ENCODE measurements at regions not wholly inside any gene's neighbourhood (a gene's known extent, or its start where the extent isn't known, plus 50 kb on each side); places are given as distances from the start of the nearest gene placed in this dataset.

- TF ChIP-seq CTCF (IDR thresholded peaks at IDR 0.05; ENCODE audit: insufficient read depth, low read length, poor library complexity, severe bottlenecking) (no peak), EZH2phosphoT487 (conservative IDR thresholded peaks at IDR 0.05; ENCODE audit: low read length) (no peak)
Measured at GRCh38 chr1:8204826-8205225, 113.1 kb upstream of the SLC45A1 start.
